HCT116 (cell line): ENCODE measurements at regions not wholly inside any gene's neighbourhood (a gene's known extent, or its start where the extent isn't known, plus 50 kb on each side); places are given as distances from the start of the nearest gene placed in this dataset.

Experiments used
- CTCF ChIP-seq, 3 experiments: fragments of 200-600 bp in 1 of 3; sonication (generic) in 1 of 3; IDR thresholded peaks in 2 of 3; conservative IDR thresholded peaks in 1 of 3; 2 replicates each; pipeline ENCODE4 v1.5.1; 2012 to 2017; ENCODE audit warnings: low read depth in 2 of 3, low read length in 2 of 3, antibody characterized with exemption in 1 of 3, borderline replicate concordance in 1 of 3, control low read depth in 1 of 3, mild to moderate bottlenecking in 1 of 3, mixed read lengths in 1 of 3, mixed run types in 1 of 3, moderate library complexity in 1 of 3; ENCODE audit not compliant: insufficient read depth in 1 of 3
- POLR2A ChIP-seq: IDR thresholded peaks from 2 replicates; pipeline ENCODE4 v1.7.0; 2011; ENCODE audit warnings: borderline replicate concordance; ENCODE audit not compliant: insufficient read depth, insufficient read length; ENCODE audit errors: extremely low read depth
- POLR2AphosphoS5 ChIP-seq: IDR thresholded peaks from 2 replicates; pipeline ENCODE4 v1.6.1; 2011; ENCODE audit warnings: mild to moderate bottlenecking, low read depth, low read length, moderate library complexity

GRCh38 chr13:61339054-61339621 lies 76.5 kb downstream of the PCDH20 start:
- TF ChIP-seq CTCF (IDR thresholded peaks at IDR 0.05 in 2 of 3, conservative IDR thresholded peaks at IDR 0.05 in 1 of 3; ENCODE audit: borderline replicate concordance in 1 of 3, insufficient read depth in 1 of 3, low read depth in 2 of 3, low read length in 2 of 3) (no peak), POLR2AphosphoS5 (no peak), POLR2A (no peak)
